ENCODE measurements at regions not wholly inside any gene's neighbourhood (a gene's known extent, or its start where the extent isn't known, plus 50 kb on each side); places are given as distances from the start of the nearest gene placed in this dataset.

GRCh38 chr3:65303431-65303830 lies 615.6 kb upstream of the ADAMTS9 start:
- CTCF ChIA-PET = no interaction called here
- POLR2A ChIA-PET = no interaction called here
- TF ChIP-seq FOXM1 (IDR thresholded peaks at IDR 0.05; ENCODE audit: borderline replicate concordance) (no peak), CTBP1 (IDR thresholded peaks at IDR 0.05; ENCODE audit: borderline replicate concordance) (no peak)
- no peak for DNase-seq (ENCODE audit: extremely low spot score)

DNA sequence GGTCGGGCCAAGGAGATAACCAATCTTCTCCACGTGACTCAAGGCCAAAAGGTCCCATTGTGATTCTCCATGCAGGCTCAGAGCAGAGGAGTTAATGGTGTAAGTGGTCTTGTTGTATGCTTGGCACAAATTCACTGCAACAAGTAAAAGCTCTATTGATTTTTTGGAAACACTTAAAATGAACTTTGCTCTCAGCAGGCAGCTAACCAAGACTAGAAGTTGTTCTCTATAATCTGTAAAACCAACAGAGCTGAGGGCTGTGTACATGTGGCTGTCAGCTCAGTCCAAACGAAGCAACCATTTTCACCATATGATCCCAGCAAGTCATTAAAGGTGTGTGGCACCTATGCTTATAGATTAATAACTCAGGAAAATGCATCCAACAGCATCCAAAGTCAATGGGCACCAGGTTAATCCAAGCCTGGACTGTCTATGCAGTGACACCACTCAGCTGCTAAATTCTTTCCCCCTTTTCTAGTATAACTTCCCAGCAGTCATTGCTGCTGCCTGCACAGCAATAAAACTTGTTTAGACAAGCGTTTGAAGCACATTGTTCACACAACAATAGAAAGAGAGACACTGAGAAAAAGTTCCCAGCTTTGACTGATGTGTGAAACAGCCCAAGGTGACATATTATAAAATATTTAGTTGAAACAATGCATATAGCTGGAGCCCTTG lies 603.8 kb upstream of the ADAMTS9 start:
- ChIA-PET POLR2A (no interaction called here), CTCF (no interaction called here)
- no peak for DNase-seq (ENCODE audit: extremely low spot score)
- TF ChIP-seq ARNT (IDR thresholded peaks at IDR 0.05) (no peak), L3MBTL2 (conservative IDR thresholded peaks at IDR 0.05) (no peak), BHLHE40 (IDR thresholded peaks at IDR 0.05; ENCODE audit: borderline replicate concordance) (no peak), FOXM1 (IDR thresholded peaks at IDR 0.05; ENCODE audit: borderline replicate concordance) (no peak), HDGF (IDR thresholded peaks at IDR 0.05; ENCODE audit: borderline replicate concordance) (no peak), TARDBP (IDR thresholded peaks at IDR 0.05) (no peak), ZNF384 (IDR thresholded peaks at IDR 0.05) (no peak), SUZ12 (IDR thresholded peaks at IDR 0.05) (no peak), LEF1 (IDR thresholded peaks at IDR 0.05; ENCODE audit: borderline replicate concordance) (no peak), FOXK2 (IDR thresholded peaks at IDR 0.05) (no peak), NFRKB (IDR thresholded peaks at IDR 0.05) (no peak), SP1 (IDR thresholded peaks at IDR 0.05) (no peak), PKNOX1 (IDR thresholded peaks at IDR 0.05) (no peak)

GRCh38 chr3:65288776-65289175 lies 601.0 kb upstream of the ADAMTS9 start:
- TF ChIP-seq ELF4 (IDR thresholded peaks at IDR 0.05) = no peak
- no peak for TF ChIP-seq NFRKB (IDR thresholded peaks at IDR 0.05)
- no peak for TF ChIP-seq SUZ12 (IDR thresholded peaks at IDR 0.05)
- no peak for TF ChIP-seq SP1 (IDR thresholded peaks at IDR 0.05)
- no peak for TF ChIP-seq L3MBTL2 (conservative IDR thresholded peaks at IDR 0.05)
- no peak for TF ChIP-seq FOXK2 (IDR thresholded peaks at IDR 0.05)
- no peak for TF ChIP-seq ZNF384 (IDR thresholded peaks at IDR 0.05)
- TF ChIP-seq BHLHE40 (IDR thresholded peaks at IDR 0.05; ENCODE audit: borderline replicate concordance) = no peak
- TF ChIP-seq FOXM1 (IDR thresholded peaks at IDR 0.05; ENCODE audit: borderline replicate concordance) = no peak
- no peak for TF ChIP-seq CTBP1 (IDR thresholded peaks at IDR 0.05; ENCODE audit: borderline replicate concordance)
- no peak for TF ChIP-seq PKNOX1 (IDR thresholded peaks at IDR 0.05)
- TF ChIP-seq FOXA1 (IDR thresholded peaks at IDR 0.05) = no peak
- no peak for TF ChIP-seq LEF1 (IDR thresholded peaks at IDR 0.05; ENCODE audit: borderline replicate concordance)
- no peak for TF ChIP-seq HDGF (IDR thresholded peaks at IDR 0.05; ENCODE audit: borderline replicate concordance)
- TF ChIP-seq ARNT (IDR thresholded peaks at IDR 0.05) = no peak
- TF ChIP-seq TARDBP (IDR thresholded peaks at IDR 0.05) = no peak
- POLR2A ChIA-PET = no interaction called here
- DNase-seq (ENCODE audit: extremely low spot score) = no peak
- CTCF ChIA-PET = no interaction called here

GRCh38 chr3:65285956-65286355 lies 598.2 kb upstream of the ADAMTS9 start:
- CTCF ChIA-PET = interaction anchor here (0.7 kb wide), 1 partner anchor 308 kb away, joined by 9 read pairs; no protein-coding TSS in a partner anchor
- no peak for TF ChIP-seq BHLHE40 (IDR thresholded peaks at IDR 0.05; ENCODE audit: borderline replicate concordance)
- TF ChIP-seq CTBP1 (IDR thresholded peaks at IDR 0.05; ENCODE audit: borderline replicate concordance) = no peak
- TF ChIP-seq NFRKB (IDR thresholded peaks at IDR 0.05) = no peak
- TF ChIP-seq ELF4 (IDR thresholded peaks at IDR 0.05) = no peak
- TF ChIP-seq SUZ12 (IDR thresholded peaks at IDR 0.05) = no peak
- no peak for TF ChIP-seq LEF1 (IDR thresholded peaks at IDR 0.05; ENCODE audit: borderline replicate concordance)
- no peak for TF ChIP-seq L3MBTL2 (conservative IDR thresholded peaks at IDR 0.05)
- no peak for TF ChIP-seq HDGF (IDR thresholded peaks at IDR 0.05; ENCODE audit: borderline replicate concordance)
- POLR2A ChIA-PET = no interaction called here
- DNase-seq (ENCODE audit: extremely low spot score) = no peak

- no peak for DNase-seq (ENCODE audit: extremely low spot score)
- ChIA-PET POLR2A (no interaction called here), CTCF (no interaction called here)
- no peak for TF ChIP-seq FOXK2 (IDR thresholded peaks at IDR 0.05)
- no peak for TF ChIP-seq HDGF (IDR thresholded peaks at IDR 0.05; ENCODE audit: borderline replicate concordance)
- TF ChIP-seq BHLHE40 (IDR thresholded peaks at IDR 0.05; ENCODE audit: borderline replicate concordance) = no peak
- no peak for TF ChIP-seq TARDBP (IDR thresholded peaks at IDR 0.05)
- TF ChIP-seq NFRKB (IDR thresholded peaks at IDR 0.05) = no peak
- no peak for TF ChIP-seq LEF1 (IDR thresholded peaks at IDR 0.05; ENCODE audit: borderline replicate concordance)
- TF ChIP-seq FOXA1 (IDR thresholded peaks at IDR 0.05) = no peak
- no peak for TF ChIP-seq ELF4 (IDR thresholded peaks at IDR 0.05)
- no peak for TF ChIP-seq ARNT (IDR thresholded peaks at IDR 0.05)
- no peak for TF ChIP-seq CTBP1 (IDR thresholded peaks at IDR 0.05; ENCODE audit: borderline replicate concordance)
- TF ChIP-seq SUZ12 (IDR thresholded peaks at IDR 0.05) = no peak
- no peak for TF ChIP-seq PKNOX1 (IDR thresholded peaks at IDR 0.05)
- TF ChIP-seq FOXM1 (IDR thresholded peaks at IDR 0.05; ENCODE audit: borderline replicate concordance) = no peak
- no peak for TF ChIP-seq SP1 (IDR thresholded peaks at IDR 0.05)
- no peak for TF ChIP-seq L3MBTL2 (conservative IDR thresholded peaks at IDR 0.05)
- TF ChIP-seq ZNF384 (IDR thresholded peaks at IDR 0.05) = no peak
Observed at GRCh38 chr3:65284961-65285360, 597.2 kb upstream of the ADAMTS9 start.

DNA sequence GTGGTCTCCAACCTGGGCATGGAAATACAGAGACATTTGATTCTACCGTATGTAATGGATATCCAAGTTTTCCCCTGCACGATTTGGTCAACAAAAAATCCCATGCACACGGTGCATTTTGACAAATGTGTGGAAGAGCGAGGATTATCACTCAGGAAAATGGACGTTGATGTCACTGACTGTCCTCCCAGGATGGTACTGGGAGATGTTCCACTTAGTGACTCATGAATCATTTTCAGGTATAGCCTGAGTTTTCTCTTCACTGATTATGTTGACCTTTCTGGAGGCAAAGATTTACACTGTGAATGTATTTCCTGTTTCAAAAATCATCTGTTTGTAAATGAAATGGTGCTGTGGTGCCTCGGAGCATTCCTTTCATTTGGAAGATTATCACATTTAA lies 596.7 kb upstream of the ADAMTS9 start:
- no peak for TF ChIP-seq FOXK2 (IDR thresholded peaks at IDR 0.05)
- no peak for TF ChIP-seq SP1 (IDR thresholded peaks at IDR 0.05)
- TF ChIP-seq ARNT (IDR thresholded peaks at IDR 0.05) = no peak
- no peak for TF ChIP-seq CTBP1 (IDR thresholded peaks at IDR 0.05; ENCODE audit: borderline replicate concordance)
- no peak for TF ChIP-seq TARDBP (IDR thresholded peaks at IDR 0.05)
- no peak for TF ChIP-seq LEF1 (IDR thresholded peaks at IDR 0.05; ENCODE audit: borderline replicate concordance)
- no peak for TF ChIP-seq FOXA1 (IDR thresholded peaks at IDR 0.05)
- no peak for TF ChIP-seq SUZ12 (IDR thresholded peaks at IDR 0.05)
- TF ChIP-seq PKNOX1 (IDR thresholded peaks at IDR 0.05) = no peak
- TF ChIP-seq BHLHE40 (IDR thresholded peaks at IDR 0.05; ENCODE audit: borderline replicate concordance) = no peak
- POLR2A ChIA-PET = no interaction called here
- CTCF ChIA-PET = no interaction called here

More for the DNA sequence above, 596.7 kb upstream of the ADAMTS9 start:
- DNase-seq (ENCODE audit: extremely low spot score) = no peak

Measured in HEK293T (cell line).